NCI-H774 (cell line): ENCODE measurements at regions not wholly inside any gene's neighbourhood (a gene's known extent, or its start where the extent isn't known, plus 50 kb on each side); places are given as distances from the start of the nearest gene placed in this dataset.

ENCODE experiments used
- DNase-seq: peaks from one replicate; lab custom pipeline; 2025; lab: John Stamatoyannopoulos, UW

DNA sequence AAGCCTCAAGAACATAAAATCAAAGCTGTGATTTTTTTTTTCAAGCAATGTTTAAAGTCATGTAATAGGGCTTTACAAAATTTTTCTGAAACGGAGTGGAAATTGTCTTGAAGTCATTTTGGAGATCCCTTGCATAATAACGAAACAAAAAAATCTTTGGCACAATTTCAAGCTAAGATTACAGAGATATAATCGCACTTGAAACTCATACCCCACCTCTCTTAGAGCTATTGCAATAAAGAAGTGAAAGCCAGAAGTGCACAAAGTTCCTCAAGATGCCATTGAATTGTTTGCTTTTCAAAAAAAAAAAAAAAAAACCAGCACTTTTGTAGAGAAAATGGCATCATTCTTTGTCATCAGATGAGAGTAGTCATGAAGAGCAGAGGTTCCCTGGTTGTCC is 152.3 kb downstream of the PAX3 start:
- no peak for DNase-seq

DNA sequence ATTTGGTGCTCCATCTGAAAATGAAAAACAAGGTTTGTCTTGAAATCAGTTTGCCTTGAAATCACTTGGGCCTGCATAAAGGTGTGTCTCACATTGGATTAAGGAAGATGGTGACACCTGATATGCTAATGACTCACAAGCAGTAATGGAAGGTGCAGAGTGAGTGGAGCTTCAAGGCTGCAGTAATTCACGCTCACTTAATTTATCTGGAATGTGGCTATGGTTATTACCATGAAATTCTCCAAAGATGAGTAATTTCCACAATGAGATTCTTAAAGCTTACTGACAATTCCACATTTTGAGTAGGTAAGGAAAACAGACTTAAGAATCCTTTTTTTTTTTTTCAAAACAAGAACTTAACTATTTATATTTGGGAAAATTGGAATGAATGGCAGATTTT is 156.8 kb downstream of the PAX3 start:
- DNase-seq = no peak

DNA sequence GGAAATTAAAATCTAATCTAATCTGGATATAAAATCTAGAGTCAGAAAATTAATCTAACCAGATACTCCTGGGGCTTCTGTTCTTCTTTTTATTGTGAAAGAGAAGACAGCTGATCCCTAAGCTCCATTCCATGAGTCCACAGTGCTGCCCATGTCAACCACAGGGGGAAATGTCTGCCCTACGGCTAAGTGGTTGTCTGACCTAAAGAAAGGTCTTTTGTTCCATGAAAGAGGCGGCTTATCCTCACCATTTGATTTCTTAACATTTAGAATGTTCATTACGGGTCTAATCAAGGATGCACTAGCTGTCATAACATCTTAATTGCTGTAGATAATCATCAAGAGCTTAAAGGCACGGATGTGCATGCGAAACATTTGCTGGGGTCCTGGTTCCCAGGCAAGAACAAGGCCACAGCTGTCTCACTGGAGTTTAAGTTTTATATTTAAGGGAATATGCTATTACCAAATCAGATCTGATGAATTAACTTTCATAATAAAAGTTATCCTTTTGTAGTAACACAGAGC is 162.6 kb downstream of the PAX3 start:
- DNase-seq = no peak

DNA sequence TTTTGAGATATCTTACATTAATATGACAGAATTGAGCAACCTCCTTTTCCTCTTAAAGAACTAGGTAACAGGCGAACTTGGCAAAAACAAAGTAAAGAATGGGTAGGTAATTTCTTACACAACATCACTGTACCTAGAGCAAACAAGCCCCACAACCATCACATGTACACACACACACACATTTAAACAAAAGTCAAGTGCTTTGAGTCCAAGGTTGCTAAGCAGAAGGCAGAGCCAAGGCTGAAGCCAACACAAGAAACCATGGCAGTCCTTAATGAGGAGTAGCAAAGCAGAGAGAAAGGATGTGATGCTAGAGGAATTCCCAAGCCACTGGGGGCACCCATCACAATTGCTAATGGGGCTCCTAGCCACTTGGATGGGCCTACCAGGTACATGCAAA is 164.1 kb downstream of the PAX3 start:
- no peak for DNase-seq

DNA sequence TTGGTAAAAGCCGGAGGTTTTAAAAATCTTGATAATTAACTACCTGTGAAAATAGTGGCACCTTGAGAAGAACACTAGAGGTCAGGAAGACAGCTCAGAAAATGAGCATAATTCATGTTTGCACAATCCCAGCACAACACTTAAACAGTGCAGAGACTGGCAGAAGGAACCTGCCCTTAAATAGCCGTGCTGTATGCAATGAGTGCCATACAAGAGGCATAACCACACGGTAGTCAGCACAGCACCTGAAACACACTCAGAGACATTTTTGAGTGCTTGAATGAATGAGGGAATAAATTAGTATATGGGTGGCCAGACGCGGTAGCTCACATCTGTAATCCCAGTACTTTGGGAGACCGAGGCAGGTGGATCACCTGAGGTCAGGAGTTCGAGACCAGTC is 164.9 kb downstream of the PAX3 start:
- no peak for DNase-seq

DNA sequence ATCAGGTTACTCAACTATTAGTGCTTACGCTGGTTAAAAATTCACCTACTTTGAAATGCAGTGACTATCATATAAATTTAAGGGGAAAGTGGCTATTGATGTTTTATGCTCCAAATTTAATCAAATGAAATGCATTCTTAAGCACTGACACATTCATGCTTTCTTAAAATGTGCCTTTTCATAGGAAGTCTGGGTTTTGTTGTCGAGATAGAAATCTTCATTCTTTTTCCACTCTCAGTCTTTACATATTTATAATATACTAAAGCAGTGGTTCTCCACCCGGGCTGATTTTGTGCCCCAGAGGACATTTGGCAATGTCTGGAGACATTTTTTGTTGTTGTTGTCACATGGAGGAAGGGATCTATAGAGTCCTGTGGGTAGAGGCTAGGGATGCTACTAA is 167.9 kb downstream of the PAX3 start:
- no peak for DNase-seq

DNA sequence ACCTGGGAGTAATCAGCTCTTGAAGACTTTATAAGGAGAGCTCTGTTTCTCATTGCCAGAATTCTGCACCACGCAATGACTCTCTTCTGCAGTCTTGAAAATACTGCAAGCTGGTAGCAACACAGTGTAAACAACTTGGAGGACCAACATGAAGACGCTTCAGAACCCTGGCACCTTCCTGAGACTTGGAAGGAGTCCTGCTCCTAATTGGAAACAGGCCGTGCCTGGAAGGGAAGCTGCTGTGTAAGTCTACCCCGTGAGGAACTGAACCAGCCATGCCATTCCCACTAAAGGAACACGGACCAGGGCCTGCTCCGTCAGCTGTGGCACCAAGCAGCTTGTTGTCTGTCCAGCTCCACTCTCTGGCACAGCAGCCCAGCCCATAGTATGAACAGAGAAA is 171.1 kb downstream of the PAX3 start:
- no peak for DNase-seq

DNA sequence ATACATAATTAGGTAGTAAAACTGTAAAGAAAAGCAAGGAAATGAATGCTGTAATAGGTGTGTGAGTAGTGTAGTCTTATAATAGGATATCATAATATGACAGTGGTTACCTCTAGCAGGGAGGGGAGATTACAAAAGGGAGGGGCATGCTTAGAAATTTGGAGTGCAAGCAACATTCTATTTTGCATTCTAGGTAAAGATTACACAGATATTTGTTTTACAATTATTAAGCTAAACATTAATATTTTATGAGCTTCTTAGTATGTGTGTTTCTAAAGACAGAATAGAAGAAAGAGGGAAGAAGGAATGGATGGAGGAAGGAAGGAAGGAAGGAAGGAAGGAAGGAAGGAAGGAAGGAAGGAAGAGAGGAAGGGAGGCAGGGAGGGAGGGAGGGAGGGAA is 177.9 kb downstream of the PAX3 start:
- DNase-seq = no peak

DNA sequence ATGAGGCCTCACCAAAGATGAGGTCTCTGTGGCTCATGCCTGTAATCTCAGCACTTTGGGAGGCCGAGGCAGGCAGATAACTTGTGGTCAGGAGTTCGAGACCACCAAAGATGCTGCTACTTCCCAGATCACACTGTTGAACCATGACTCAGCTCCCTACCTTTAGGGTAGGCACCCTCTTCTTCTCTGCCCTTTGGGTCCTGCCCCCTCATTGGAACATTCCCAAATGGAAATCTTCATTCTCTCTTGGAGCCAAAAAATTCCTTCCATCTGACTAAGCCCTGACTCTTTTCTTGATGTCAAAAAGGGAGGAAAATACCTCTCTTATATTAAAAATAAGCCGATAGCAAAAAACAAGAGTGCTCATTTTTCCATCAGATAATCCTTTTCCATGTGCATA is 183.5 kb downstream of the PAX3 start:
- DNase-seq = no peak

DNA sequence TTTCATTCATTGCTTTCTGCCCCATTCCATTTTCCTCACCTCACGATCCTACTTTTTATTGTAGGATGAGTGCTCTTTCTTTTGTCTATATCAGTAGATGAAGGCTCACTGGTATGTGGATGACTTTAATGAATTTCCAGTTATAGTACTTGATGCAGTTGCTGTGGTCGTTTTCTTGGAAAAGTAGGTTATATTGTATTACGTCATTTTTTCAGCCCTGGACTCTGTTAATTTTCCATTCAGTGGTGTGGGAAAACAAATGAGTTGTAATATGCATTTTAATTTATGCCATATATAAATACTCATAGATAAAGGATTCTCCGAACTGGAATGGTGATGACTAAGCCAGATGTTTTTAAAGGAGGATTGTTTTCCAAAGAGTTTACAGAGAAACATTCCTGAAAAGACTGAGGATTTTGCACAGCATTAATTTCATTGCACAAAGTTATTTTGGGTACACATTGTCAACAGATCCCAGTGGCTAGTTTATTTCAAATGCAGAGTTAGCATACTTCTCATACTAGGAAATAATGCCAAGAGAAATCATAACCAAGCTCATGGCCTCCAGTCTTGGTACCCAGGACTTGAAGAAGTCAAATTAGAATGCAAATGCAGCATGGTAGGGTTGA is 189.7 kb downstream of the PAX3 start:
- no peak for DNase-seq

DNA sequence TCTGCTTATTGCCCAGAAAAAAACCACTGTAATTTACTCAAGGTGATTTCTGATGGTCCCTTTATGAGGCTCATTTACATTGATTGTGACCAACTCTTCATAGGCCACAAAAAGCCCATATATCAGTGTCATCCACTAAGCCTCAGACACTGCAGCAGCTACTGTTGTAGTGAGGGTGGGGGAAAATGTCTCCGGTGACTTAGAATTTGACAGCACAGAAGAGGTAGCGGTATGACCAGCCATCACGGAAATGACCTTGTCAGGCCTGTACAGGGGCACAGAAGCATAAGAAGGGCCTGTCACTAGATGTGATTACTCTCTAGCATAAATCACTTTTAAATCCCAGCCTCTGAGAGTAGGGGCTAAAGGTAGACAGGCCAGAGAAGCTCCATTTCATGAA is 190.3 kb downstream of the PAX3 start:
- no peak for DNase-seq

DNA sequence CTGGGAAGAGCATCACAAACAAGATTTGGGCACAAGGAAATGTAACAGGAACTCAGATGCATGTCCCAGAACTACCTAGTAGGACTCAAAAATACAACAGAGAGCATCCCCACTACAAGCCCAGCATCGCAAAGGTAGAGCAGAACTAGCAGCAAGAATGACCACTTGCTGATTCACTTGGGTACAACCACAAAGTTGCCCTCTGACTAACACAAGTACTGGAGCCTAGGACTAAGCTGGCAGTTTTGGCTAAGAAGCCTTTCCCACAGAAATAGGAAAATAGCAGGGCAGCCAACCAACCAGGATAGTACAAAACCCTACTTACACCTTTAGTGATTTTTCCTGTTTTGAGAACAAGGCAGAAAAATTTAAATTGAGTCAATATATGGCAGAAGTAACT is 193.8 kb downstream of the PAX3 start:
- no peak for DNase-seq

DNA sequence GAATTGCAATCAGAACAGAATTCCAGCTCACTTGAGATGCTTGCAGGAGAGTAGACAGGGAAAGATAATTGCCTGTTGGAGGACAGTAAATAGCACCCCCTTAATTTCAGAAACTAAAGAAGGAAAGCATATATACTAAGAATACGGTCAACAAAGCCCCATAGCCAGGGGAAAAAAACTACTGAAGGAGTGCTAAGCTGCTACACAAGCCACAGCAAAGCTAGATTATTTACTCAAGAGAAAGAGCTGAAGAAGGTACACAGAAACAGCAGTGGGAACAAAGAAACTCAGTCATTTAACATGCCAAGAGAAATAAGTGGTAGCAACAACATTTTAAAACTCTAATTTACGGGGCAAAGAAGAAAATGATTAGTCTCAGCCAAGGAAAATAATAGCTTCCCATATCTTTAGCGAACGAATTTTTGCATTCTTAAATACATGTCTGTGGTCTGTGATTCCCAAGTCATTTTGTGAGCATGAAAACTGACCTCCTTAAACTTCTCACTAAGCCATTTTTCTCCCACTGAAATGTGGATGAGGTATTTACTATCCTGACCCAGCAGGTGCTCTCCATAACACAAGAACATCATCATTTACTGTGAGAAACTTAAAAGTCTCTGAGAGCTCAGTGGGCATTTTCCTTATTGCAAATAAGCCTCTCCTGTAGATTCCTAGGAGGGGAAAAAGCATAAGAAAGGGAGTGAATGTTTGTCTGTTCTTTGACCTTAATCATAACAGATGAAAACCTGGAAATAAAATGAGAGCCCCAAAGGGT is 196.0 kb downstream of the PAX3 start:
- DNase-seq = no peak

DNA sequence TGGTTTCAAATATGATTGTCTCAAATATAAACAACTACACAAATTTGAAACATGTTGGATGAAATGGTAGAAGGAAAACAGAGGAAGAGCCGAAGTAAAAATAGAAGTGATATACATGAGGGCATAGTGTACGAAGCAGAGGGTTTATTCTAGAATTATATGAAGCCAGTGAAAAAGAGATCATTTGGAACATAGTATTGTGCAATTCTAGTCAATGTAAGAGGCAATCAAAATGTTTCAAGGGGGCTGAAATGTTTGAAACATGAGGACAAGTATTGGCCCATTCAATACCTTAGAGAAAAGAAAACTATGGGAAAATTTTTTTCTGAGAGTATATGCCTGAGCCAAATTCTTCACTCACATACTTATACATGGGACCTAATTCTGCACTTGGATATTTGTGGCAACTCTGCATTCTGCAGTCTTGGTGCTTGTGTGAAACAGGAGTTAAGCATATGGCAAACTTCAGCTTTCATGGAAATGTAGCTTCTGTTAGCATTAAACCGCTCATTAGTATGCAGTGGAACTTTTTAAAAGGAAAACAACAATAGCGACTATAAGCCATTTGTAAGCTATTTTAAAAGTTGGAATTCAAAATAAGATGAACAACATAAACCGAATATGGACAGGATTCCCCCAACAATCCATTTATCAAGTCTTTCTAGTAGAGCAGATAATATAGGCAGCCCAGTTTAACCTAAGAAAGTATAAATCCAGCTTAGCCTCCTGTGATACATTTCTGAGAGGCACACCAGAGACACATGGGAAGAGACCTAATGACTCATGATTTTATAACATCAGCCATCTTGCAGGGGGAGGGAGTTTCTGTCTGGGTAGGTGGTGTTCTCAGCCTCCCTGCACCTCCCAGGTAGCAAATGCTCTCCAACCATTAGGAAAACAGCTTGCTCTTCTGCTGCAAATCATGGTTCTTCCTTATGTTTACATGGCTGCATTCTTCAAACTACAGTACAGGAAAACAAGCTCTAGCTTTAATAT is 197.8 kb downstream of the PAX3 start:
- no peak for DNase-seq

DNA sequence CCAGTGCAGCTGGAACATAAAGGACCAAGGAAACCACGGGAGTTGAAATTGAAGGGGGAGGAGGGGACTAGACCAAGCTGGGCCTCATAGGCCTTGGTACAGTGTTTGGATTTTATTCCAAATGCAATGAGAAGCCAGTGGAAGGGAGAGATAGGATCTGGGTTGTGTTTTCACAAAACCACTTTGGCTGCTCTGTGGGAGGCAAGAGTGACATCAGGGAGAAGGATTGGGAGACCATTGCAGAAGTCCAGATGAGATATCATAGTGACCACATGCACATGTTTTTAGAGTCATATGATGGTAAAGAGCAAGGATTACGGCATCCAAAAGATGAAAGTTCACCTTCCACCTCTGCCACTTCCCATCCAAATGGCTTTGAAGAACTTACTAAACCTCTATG is 210.2 kb downstream of the PAX3 start:
- no peak for DNase-seq

DNA sequence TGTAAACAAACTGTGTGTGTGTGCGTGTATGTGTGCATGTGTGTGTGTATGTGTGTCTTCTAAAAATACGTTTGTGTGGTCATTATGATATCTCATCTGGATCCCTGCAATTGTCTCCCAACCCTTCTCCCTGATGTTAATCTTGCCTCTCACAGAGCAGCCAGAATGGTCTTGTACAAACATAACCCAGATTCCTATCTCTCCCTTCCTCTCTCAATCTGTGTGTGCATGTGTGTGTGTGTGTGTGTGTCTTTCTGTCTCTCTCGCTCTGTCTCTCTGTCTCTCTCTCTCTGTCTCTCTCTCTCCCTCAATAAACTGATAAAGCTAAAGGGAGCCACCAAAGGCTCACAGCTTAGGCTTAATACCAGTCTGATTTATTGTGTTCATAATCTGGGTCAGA is 210.8 kb downstream of the PAX3 start:
- no peak for DNase-seq

DNA sequence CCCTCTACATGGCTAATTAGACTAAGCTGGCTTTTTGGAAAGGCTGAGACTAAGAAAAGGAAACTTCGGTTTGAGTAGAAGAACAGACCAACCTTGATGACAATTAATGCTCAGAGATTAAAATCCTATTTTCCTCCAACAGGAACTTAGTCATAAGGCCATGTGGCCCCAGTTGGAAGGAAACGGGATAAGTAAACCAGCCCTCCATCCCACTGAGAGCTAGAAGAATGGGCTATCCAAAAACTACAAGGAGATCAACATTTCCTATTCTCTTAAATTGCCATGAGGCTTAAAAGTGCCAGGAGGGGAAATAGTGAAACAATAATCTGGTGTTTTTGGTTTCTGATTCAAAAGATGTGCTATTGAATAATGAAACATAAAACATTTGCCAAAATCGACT is 216.6 kb downstream of the PAX3 start:
- DNase-seq = no peak

DNA sequence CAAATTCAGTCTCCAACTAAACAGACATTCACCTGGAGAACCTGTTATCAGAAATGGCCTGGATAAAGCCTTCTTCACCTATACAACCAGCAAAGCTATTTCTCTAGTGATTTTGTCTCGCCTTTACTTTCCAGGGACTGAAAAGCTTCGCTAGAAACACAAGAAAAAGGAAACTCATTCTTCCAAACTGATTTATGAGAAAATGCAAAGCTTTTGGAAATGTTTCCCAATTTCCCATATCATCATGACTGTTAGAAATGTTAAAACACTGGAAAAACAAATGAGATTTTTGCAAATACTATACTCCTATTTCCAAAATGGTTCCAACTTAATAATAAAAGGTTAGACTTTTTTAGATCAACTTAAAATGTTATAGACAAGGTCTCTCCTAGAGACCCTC is 218.7 kb downstream of the PAX3 start:
- no peak for DNase-seq

DNA sequence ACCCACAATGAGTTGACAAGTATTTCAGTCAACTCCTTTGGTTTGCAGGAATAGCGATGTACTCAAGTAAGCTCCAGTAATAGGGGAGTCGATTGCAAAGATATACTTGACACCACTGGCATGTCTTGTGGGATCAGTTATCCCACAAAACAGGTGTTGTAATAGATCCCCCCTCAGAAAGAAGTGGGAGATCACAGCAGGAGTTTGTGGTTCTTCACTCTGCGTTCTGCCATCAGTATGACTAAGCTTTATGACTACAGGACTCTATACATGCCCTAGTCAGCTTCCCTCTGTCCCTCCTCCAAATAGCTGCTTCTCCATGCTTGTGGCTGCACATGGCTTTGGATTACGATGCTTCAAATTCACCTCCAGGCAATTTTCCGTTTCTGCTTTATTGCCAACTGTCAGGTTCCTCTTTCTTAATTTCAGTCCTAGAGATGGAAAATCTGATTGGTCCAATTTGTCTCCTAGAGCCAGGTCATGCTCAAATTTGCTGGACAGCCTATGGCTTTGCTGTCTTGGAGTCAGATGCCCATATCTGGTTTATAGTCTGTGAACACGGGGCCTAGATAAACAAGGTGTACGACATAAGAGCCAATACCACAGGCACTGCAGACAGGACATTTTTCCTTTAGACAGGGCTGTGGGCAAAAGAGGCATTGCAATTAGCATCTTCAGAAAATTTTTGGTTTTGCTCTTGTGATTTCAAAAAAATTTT is 221.7 kb downstream of the PAX3 start:
- DNase-seq = no peak

DNA sequence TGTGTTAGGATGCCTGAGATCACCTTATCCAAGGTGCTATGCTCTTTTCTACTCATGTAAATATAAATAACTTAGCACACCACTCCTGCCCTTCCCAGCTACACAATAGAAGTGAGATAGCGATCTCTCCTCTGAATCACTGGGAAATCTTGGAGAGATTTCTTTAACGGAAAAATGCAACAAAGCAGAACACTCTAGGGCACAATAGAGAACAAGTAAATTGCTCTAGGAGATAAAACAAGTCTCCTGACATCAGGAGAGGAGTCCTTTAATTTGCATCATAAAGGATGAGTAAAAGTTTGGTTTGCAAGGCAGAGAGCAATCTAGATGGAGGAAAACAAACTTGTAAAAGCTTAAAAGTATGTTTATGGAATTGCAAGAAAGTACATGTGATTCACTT is 224.1 kb downstream of the PAX3 start:
- no peak for DNase-seq

DNA sequence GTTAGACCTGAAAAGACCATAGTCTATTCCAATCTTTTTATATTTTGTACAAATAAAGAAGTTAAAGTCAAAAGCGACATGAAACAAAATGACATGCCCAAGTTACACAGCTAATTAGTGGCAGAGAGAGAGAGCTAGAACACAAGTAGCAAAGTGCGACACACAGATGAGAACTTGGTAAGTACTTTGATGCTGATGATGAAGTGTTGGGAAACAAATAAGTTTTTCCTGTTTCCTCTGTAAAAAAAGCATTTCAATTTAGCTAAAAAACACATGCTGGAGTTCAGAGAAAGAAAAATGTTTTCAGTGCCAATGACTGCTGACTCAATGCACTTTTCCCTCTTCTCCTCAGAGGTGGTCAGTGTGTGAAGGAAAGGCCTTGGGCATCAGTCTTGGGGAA is 226.9 kb downstream of the PAX3 start:
- DNase-seq = no peak

DNA sequence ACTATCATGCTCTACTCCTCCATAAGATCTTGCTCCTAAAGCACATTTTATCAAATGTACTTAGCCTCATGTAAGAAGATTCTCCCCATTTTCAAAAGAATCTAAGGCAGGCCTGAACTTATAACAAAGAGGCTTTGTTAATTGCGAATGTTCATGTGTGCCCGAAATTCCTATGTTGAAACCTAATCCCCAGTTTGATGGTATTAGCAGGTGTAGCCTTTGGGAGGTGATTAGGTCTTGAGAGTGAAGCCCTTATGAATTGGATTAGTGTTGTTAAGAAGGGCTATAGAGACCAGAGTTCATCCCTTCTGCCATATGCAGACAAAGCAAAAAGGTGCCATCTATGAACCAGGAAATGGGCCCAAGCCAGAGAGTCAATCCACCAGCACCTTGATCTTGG is 234.5 kb downstream of the PAX3 start:
- no peak for DNase-seq
